NCI-H1048 (cell line): ENCODE measurements at regions not wholly inside any gene's neighbourhood (a gene's known extent, or its start where the extent isn't known, plus 50 kb on each side); places are given as distances from the start of the nearest gene placed in this dataset.
"Not testable (repeated sequence)": the region's sequence is repeated elsewhere in the genome, so short reads cannot be mapped to it uniquely, and the experiment has no call there.

ENCODE experiments used
- DNase-seq: peaks from one replicate; lab custom pipeline; 2025; lab: John Stamatoyannopoulos, UW

- DNase-seq: no peak
These were observed 177.6 kb upstream of the GLRA2 start for GRCh38 chrX:14351611-14352303.

GRCh38 chrX:14347523-14347922 is 181.8 kb upstream of the GLRA2 start:
- no peak for DNase-seq

GRCh38 chrX:14344172-14344940 is 185.0 kb upstream of the GLRA2 start:
- no peak for DNase-seq

GRCh38 chrX:14309431-14309830 is 219.9 kb upstream of the GLRA2 start:
- no peak for DNase-seq

- DNase-seq: not testable (repeated sequence)
These were observed 220.4 kb upstream of the GLRA2 start for GRCh38 chrX:14308976-14309375.

- DNase-seq: no peak
These were observed 225.4 kb upstream of the GLRA2 start for GRCh38 chrX:14303891-14304290.

- DNase-seq: not testable (repeated sequence)
These were observed 226.8 kb upstream of the GLRA2 start for GRCh38 chrX:14302561-14302960.

- DNase-seq: no peak
These were observed 229.0 kb upstream of the GLRA2 start for GRCh38 chrX:14300376-14300775.

- no peak for DNase-seq
These were observed 233.9 kb upstream of the GLRA2 start for GRCh38 chrX:14295426-14295825.

GRCh38 chrX:14291666-14292500 is 237.5 kb upstream of the GLRA2 start:
- DNase-seq: no peak

- no peak for DNase-seq
These were observed 239.0 kb upstream of the GLRA2 start for GRCh38 chrX:14290335-14290734.

GRCh38 chrX:14274691-14275090 is 245.0 kb upstream of the GEMIN8 start:
- DNase-seq: no peak

GRCh38 chrX:14267216-14267615 is 237.5 kb upstream of the GEMIN8 start:
- DNase-seq: no peak

GRCh38 chrX:14266705-14267104 is 237.0 kb upstream of the GEMIN8 start:
- no peak for DNase-seq

GRCh38 chrX:14243823-14244222 is 214.1 kb upstream of the GEMIN8 start:
- no peak for DNase-seq

- DNase-seq: no peak
These were observed 205.3 kb upstream of the GEMIN8 start for GRCh38 chrX:14235004-14235403.

GRCh38 chrX:14232688-14233087 is 203.0 kb upstream of the GEMIN8 start:
- no peak for DNase-seq

GRCh38 chrX:14228611-14229010 is 198.9 kb upstream of the GEMIN8 start:
- DNase-seq: no peak

- DNase-seq: no peak
These were observed 190.8 kb upstream of the GEMIN8 start for GRCh38 chrX:14220386-14220944.

- no peak for DNase-seq
These were observed 179.3 kb upstream of the GEMIN8 start for GRCh38 chrX:14209034-14209433.

GRCh38 chrX:14194711-14195110 is 165.0 kb upstream of the GEMIN8 start:
- no peak for DNase-seq

- no peak for DNase-seq
These were observed 163.9 kb upstream of the GEMIN8 start for GRCh38 chrX:14193547-14193946.
